H1 (cell line): ENCODE measurements at regions not wholly inside any gene's neighbourhood (a gene's known extent, or its start where the extent isn't known, plus 50 kb on each side); places are given as distances from the start of the nearest gene placed in this dataset.

Experiments used
- CTCF ChIA-PET: fragments of 300-600 bp; sonication (Branson Sonifier 250); formaldehyde crosslinking; loops from one replicate; lab custom pipeline; 2021; ENCODE audit not compliant: partially characterized antibody; lab: Charles Lee
- POLR2A ChIA-PET: fragments of 300-600 bp; sonication (Branson Sonifier 250); formaldehyde crosslinking; loops from one replicate; lab custom pipeline; 2021; ENCODE audit warnings: inconsistent platforms; ENCODE audit not compliant: partially characterized antibody; lab: Charles Lee
- DNase-seq, 2 experiments: peaks; one replicate each; pipeline versions ENCODE4 v3.0.0 to v3.0.0-alpha.2; 2010 to 2022; ENCODE audit warnings: low spot score in 2 of 2, low read depth in 1 of 2, mixed read lengths in 1 of 2
- FAIRE-seq: peaks from 2 replicates; lab custom pipeline; 2011; peaks lifted over from hg19 to GRCh38; lab: Jason Lieb, UNC
- H2AFZ ChIP-seq: 2 replicates; pipeline ENCODE4 v1.8.1; 2012; ENCODE audit warnings: low read length, inconsistent platforms
- H2AK5ac ChIP-seq: 2 replicates; pipeline ENCODE4 v1.6.1; 2013; ENCODE audit warnings: low read depth, low read length
- H2BK120ac ChIP-seq: replicated peaks from 2 replicates; pipeline ENCODE3; 2013; ENCODE audit warnings: low read depth, low read length, inconsistent platforms
- H2BK12ac ChIP-seq: 2 replicates; pipeline ENCODE4 v1.6.1; 2013; ENCODE audit warnings: low read depth, low read length
- H2BK15ac ChIP-seq: 2 replicates; pipeline ENCODE4 v1.6.1; 2013; ENCODE audit warnings: low read length
- H2BK20ac ChIP-seq: 2 replicates; pipeline ENCODE4 v1.6.1; 2013; ENCODE audit warnings: low read length
- H2BK5ac ChIP-seq: 2 replicates; pipeline ENCODE4 v1.6.1; 2013; ENCODE audit warnings: low read depth, low read length
- H3K14ac ChIP-seq: 2 replicates; pipeline ENCODE4 v1.6.1; 2013; ENCODE audit warnings: inconsistent platforms; ENCODE audit not compliant: insufficient read length
- H3K18ac ChIP-seq: 2 replicates; pipeline ENCODE4 v1.6.1; 2013; ENCODE audit warnings: low read length; ENCODE audit errors: extremely low read depth
- H3K23ac ChIP-seq: 2 replicates; pipeline ENCODE4 v1.6.1; 2013; ENCODE audit warnings: inconsistent platforms; ENCODE audit not compliant: insufficient read length
- H3K23me2 ChIP-seq: 2 replicates; pipeline ENCODE4 v1.6.1; 2013; ENCODE audit warnings: low read depth, low read length
- H3K27ac ChIP-seq: 2 replicates; pipeline ENCODE4 v1.6.1; 2011; ENCODE audit warnings: low read depth, low read length, inconsistent platforms
- H3K27me3 ChIP-seq, 4 experiments: replicated peaks in 1 of 4; 1 replicate in 1 of 4; 2 replicates in 3 of 4; pipeline versions ENCODE4 v1.6.1 to v1.8.1; 2011 to 2013; ENCODE audit warnings: low read length in 3 of 4, mild to moderate bottlenecking in 3 of 4, inconsistent platforms in 2 of 4, mixed read lengths in 2 of 4, moderate library complexity in 1 of 4; ENCODE audit not compliant: control insufficient read depth in 3 of 4, insufficient read depth in 3 of 4; ENCODE audit errors: extremely low read depth in 1 of 4
- H3K36me3 ChIP-seq, 4 experiments: 2 replicates each; pipeline versions ENCODE4 v1.6.1 to v1.8.1; 2011 to 2013; ENCODE audit warnings: mild to moderate bottlenecking in 4 of 4, low read length in 3 of 4, moderate library complexity in 2 of 4, control low read depth in 1 of 4, inconsistent platforms in 1 of 4; ENCODE audit not compliant: insufficient read depth in 4 of 4, control insufficient read depth in 2 of 4
- H3K4ac ChIP-seq: replicated peaks from 2 replicates; pipeline ENCODE3; 2013; ENCODE audit warnings: low read length, low read depth, mixed read lengths, inconsistent platforms; ENCODE audit not compliant: insufficient read length
- H3K4me1 ChIP-seq, 4 experiments: replicated peaks in 1 of 4; 1 replicate in 1 of 4; 2 replicates in 3 of 4; pipeline versions ENCODE4 v1.6.1 to v1.8.1; 2011 to 2013; ENCODE audit warnings: low read length in 3 of 4, inconsistent platforms in 2 of 4, mixed read lengths in 1 of 4; ENCODE audit not compliant: insufficient read depth in 4 of 4, control insufficient read depth in 3 of 4
- H3K4me2 ChIP-seq, 2 experiments: 2 replicates each; pipeline versions ENCODE4 v1.6.1 to v1.8.1; 2011 to 2013; ENCODE audit warnings: low read depth in 2 of 2, low read length in 2 of 2, control low read depth in 1 of 2, inconsistent platforms in 1 of 2, mild to moderate bottlenecking in 1 of 2; ENCODE audit not compliant: insufficient read depth in 1 of 2
- H3K4me3 ChIP-seq, 4 experiments: fragments of 200-600, 300-600 bp in 1 of 4; sonication (generic), shearing (Covaris generic), sonication (Bioruptor Twin) in 1 of 4; 2 replicates each; pipeline versions ENCODE4 v1.5.1 to v1.8.1; 2011 to 2016; ENCODE audit warnings: low read length in 4 of 4, low read depth in 3 of 4, control low read depth in 2 of 4, inconsistent platforms in 2 of 4, mild to moderate bottlenecking in 2 of 4, mixed read lengths in 1 of 4, moderate library complexity in 1 of 4; ENCODE audit not compliant: insufficient read depth in 2 of 4; ENCODE audit errors: extremely low read depth in 1 of 4
- H3K56ac ChIP-seq: replicated peaks from 2 replicates; pipeline ENCODE3; 2013; ENCODE audit warnings: low read depth, mild to moderate bottlenecking, mixed read lengths, low read length, inconsistent platforms; ENCODE audit not compliant: insufficient read length
- H3K79me1 ChIP-seq: 2 replicates; pipeline ENCODE4 v1.6.1; 2013; ENCODE audit warnings: low read depth, low read length, control low read depth
- H3K79me2 ChIP-seq, 2 experiments: 2 replicates each; pipeline versions ENCODE4 v1.6.1 to v1.8.1; 2012 to 2013; ENCODE audit warnings: low read length in 2 of 2, mild to moderate bottlenecking in 2 of 2, inconsistent platforms in 1 of 2; ENCODE audit not compliant: insufficient read depth in 2 of 2, control insufficient read depth in 1 of 2
- H3K9ac ChIP-seq, 4 experiments: replicated peaks in 1 of 4; 1 replicate in 1 of 4; 2 replicates in 3 of 4; pipeline versions ENCODE4 v1.6.1 to v1.8.1; 2011 to 2013; ENCODE audit warnings: low read depth in 3 of 4, low read length in 3 of 4, control low read depth in 2 of 4, mild to moderate bottlenecking in 2 of 4, moderate library complexity in 2 of 4, inconsistent platforms in 1 of 4; ENCODE audit errors: extremely low read depth in 1 of 4
- H3K9me3 ChIP-seq, 2 experiments: 2 replicates each; pipeline versions ENCODE4 v1.6.1 to v1.8.1; 2012 to 2013; ENCODE audit warnings: mild to moderate bottlenecking in 2 of 2, moderate library complexity in 2 of 2, control low read depth in 1 of 2, inconsistent platforms in 1 of 2, low read depth in 1 of 2, low read length in 1 of 2, mixed read lengths in 1 of 2; ENCODE audit not compliant: insufficient read depth in 2 of 2
- H4K20me1 ChIP-seq, 2 experiments: replicated peaks in 1 of 2; 2 replicates each; pipeline versions ENCODE3 to v1.8.1; 2011 to 2013; ENCODE audit warnings: inconsistent platforms in 2 of 2, low read length in 2 of 2, mild to moderate bottlenecking in 1 of 2; ENCODE audit not compliant: insufficient read depth in 2 of 2, control insufficient read depth in 1 of 2
- H4K5ac ChIP-seq: 2 replicates; pipeline ENCODE4 v1.6.1; 2013; ENCODE audit warnings: low read length, low read depth, mixed read lengths, inconsistent platforms; ENCODE audit not compliant: insufficient read length
- H4K8ac ChIP-seq: 2 replicates; pipeline ENCODE4 v1.8.0; 2013; ENCODE audit warnings: mild to moderate bottlenecking, moderate library complexity, low read length, inconsistent platforms; ENCODE audit not compliant: insufficient read depth; ENCODE audit errors: extremely low read depth
- H4K91ac ChIP-seq: replicated peaks from 2 replicates; pipeline ENCODE3; 2013; ENCODE audit warnings: low read length, mixed read lengths, inconsistent platforms; ENCODE audit not compliant: insufficient read length
- BACH1 ChIP-seq: IDR thresholded peaks from 2 replicates; pipeline ENCODE4 v1.6.1; 2012; ENCODE audit warnings: low read length, improper control_type of control experiment
- CBX8 ChIP-seq: fragments of 300-800, 300-1000 bp; sonication (generic); IDR thresholded peaks from 2 replicates; pipeline ENCODE4 v1.7.1; 2016; ENCODE audit warnings: low read depth, low read length, borderline replicate concordance
- TAF7 ChIP-seq: optimal IDR thresholded peaks from 2 replicates; pipeline ENCODE3; 2011; ENCODE audit warnings: low read depth, mild to moderate bottlenecking, inconsistent platforms, low read length, moderate library complexity, borderline replicate concordance

- no peak overlapping the region for H3K27ac ChIP-seq
- H3K18ac ChIP-seq, result no peak overlapping the region
- no peak overlapping the region for H3K56ac ChIP-seq
- H2BK12ac ChIP-seq, result no peak overlapping the region
- no peaks in the 10 kb centered on the region for H3K79me1 ChIP-seq
- H3K4me2 ChIP-seq, result no peak overlapping the region
- no peak overlapping the region for H4K91ac ChIP-seq
- no peaks in the 10 kb centered on the region for H4K20me1 ChIP-seq
- H3K36me3 ChIP-seq, result no peaks in the 10 kb centered on the region
- no peak for FAIRE-seq
- no peaks in the 10 kb centered on the region for H3K23me2 ChIP-seq
- H2AFZ ChIP-seq, result no peak overlapping the region
- POLR2A ChIA-PET, result no interaction called here
- DNase-seq, result no peak
- no peak overlapping the region for H3K4me3 ChIP-seq
- H3K79me2 ChIP-seq, result no peaks in the 10 kb centered on the region
- no peaks in the 10 kb centered on the region for H3K4me1 ChIP-seq
- TF ChIP-seq TAF7 (no peak), CBX8 (no peak), BACH1 (no peak)
- TF ChIP-seq, all 59 proteins: peak for 0
- H3K23ac ChIP-seq, result no peak overlapping the region
- H3K14ac ChIP-seq, result no peak overlapping the region
- H3K4ac ChIP-seq, result no peak overlapping the region
- CTCF ChIA-PET, result interaction anchor here (0.7 to 1.2 kb wide), 2 partner anchors 148 to 379 kb away, joined by 3 to 4 read pairs; no protein-coding TSS in a partner anchor
- no peak overlapping the region for H4K8ac ChIP-seq
- H3K9me3 ChIP-seq, result peaks cover 64 to 85% of the 10 kb centered on the region in 2 experiments
- no peak overlapping the region for H2BK120ac ChIP-seq
- H2AK5ac ChIP-seq, result no peak overlapping the region
- H2BK20ac ChIP-seq, result no peak overlapping the region
- H3K27me3 ChIP-seq, result no peaks in the 10 kb centered on the region
- no peak overlapping the region for H2BK15ac ChIP-seq
- no peak overlapping the region for H4K5ac ChIP-seq
- no peak overlapping the region for H2BK5ac ChIP-seq
- H3K9ac ChIP-seq, result no peak overlapping the region
Observed at GRCh38 chr9:1458503-1458902, 408.3 kb downstream of the DMRT2 start.
